GM19324 (cell line): ENCODE measurements at regions not wholly inside any gene's neighbourhood (a gene's known extent, or its start where the extent isn't known, plus 50 kb on each side); places are given as distances from the start of the nearest gene placed in this dataset.

Source experiments
- ATAC-seq: cut with Tn5 transposase; IDR thresholded peaks from one replicate; pipeline ENCODE4 v1.9.1; 2021; ENCODE audit warnings: mild to moderate bottlenecking, moderate library complexity; ENCODE audit not compliant: unreplicated experiment, low FRiP score

DNA sequence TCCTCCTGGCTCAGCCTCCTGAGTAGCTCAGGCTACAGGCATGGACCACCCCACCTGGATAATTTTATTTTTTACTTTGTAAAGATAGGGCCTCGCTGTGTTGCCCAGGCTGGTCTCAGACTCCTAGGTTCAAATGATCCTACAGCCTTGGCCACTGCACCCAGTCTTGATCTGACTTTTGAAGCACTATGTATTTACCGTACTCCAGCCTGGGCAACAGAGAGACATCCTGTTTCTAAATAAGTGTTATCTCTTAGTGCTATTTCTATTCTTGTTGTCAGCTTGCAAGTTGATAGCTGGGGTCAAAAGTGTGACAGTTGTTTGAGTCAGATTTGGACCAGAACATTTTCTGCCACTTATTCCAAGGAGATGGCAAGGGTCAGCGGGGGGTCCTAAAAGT is 486.4 kb downstream of the NPIPA7 start:
- no peak for ATAC-seq

DNA sequence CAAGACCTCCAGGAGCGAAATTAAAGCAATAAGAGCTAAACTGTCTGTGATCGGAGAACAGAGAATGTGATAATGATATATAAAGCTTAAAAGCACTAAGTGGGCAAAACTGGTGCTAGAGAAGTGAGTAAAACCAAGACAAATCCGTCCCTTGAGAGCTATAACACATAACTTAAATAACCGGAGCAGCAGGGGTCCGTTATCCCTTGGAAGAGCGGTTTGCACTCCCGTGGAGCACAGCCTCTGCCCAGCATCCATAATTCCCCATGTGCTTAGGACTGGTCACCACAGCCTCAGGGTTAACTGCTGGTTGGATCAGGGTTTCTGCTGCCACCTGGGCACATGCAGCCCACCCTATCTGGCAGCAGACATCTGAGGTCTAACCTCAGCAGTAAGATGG is 489.0 kb downstream of the NPIPA7 start:
- no peak for ATAC-seq

DNA sequence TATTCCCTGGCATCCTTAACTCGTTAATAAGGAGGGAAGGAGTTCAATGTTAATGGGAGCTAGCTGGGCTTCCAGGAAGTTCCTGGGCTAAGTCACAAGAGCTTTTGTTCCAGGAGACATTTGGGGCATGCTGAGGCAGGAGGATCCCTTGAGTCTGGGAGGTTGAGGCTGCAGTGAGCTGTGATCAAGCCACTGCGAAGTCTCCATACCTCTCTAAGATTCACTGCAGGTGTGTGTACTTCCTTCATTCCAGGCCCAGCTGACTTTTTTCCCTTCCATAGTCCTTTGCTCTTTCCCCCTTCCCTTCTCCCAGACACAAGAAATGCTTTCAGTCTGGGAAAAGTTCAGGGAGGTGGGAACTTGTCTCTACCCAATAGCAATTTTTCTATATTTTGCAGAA is 489.8 kb downstream of the NPIPA7 start:
- ATAC-seq = no peak

DNA sequence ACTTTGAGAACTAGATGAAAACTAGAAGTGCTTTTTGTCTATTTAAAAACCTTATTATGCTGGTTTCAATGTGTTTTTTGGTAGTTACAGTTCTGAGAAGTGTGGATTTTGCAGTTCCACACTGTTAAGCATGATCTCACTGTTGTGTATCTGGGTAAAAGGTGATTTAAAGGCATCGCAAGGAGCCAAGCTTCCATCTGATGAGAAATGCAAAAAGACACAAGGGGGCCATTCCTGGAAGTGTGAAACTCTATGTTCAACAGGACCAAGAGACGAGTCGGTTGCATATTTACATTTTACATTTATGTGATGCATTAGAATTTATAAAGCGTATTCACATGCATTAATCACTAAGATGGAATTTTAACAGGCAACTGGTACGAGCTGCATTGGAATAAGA is 490.8 kb downstream of the NPIPA7 start:
- no peak for ATAC-seq

DNA sequence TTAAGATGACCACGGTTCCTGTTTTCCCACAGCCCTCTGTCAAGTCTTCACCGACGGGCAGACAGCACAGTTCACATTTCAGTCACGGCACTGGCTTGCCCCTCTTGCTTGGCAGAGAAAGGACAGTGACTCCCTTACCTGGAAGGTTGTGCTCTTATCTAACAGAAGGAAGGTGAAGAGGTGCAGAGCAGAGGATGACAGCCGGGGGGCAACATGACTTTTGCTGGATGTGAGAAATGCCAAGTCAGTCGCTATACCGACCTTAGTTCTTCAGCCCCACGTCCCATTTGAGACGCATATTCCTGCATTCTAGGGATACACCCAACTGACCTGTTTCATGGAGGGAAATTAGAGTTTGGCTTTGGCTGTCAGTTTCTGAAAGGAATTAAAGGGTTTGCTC is 492.3 kb downstream of the NPIPA7 start:
- no peak for ATAC-seq

DNA sequence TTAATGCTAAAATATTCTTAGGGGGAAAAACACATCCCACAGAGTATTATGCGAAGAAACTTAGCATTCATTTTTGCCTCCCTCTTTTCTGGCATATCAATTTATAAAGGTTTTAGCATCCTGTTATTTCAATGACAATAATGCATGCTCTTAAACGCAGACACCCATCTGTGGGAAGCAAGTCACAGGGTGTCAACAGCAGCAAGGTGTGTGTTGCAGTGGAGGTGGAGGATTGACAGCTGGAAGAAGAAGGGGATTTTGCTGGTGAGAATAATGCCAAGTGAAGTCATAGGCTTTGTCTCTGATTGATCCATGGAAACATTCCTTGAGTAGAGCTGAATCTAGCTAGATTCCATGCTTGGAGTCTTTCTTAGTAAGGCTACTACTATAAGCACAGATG is 498.1 kb downstream of the NPIPA7 start:
- no peak for ATAC-seq

DNA sequence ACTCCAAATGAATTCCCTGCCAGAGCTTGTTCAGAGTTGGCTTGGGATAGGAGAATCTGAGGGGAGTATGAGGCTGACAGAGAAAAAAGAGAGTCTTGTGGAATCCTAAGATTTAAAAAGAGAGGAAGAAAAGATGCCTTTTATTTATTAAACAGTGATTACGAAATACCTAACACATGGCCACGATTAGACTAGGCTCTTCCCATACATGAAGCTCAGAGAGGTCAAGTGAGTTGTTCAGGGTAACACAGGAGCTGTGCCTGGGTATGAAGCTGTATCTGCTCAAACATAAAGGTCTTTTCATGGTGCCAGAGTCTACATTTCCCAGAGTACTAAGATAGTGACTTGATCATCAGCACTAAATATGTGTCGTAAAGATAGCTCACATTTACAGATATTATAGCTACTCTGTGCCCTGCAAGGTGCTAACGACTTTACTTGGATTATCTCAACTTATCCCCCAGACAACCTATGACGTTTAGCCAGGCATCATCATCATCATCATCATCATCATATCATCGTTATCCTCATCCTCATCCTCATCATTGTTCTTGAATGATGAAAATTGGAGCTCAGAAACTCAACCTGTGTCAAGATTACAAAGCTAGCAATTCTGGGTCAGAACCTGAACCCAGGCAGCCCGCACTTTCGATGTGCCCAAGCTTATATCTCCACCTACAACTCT is 500.8 kb downstream of the NPIPA7 start:
- no peak for ATAC-seq

DNA sequence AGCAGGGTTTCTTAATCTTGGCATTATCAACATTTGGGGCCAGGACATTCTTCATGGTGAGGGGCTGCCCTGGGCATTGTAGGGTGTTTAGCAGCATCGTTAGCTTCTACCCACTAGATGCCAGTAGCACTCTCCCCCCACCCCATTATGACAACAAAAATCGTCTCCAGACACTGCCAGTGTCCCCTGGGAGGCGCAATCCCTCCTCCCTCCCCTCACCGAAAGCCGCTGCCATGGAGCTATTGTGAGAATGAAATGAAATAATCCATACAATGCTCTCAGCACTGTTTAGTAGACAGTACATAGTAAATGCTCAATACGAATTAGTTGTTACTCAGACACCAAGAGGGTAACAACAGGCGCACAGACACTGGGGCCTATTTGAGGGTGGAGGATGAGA is 502.9 kb downstream of the NPIPA7 start:
- no peak for ATAC-seq

DNA sequence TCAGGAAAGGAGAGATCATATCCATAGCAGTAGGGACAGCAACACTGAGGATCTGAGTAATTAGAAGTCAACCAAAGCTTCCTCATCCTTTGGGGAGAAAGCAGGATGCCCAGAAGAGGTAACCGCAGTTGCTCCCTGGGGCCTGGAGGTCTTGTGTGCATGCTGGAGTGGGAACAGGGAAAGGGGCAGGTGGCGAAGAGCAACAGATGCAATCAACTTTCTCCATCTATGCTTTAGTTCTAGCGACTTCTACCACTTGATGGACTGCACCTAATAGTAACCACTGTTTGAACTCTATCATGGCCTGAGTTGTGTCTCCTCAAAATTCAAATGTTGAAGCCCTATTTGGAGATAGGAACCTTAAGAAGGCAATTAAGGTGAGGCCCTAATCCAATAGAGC is 503.8 kb downstream of the NPIPA7 start:
- no peak for ATAC-seq

DNA sequence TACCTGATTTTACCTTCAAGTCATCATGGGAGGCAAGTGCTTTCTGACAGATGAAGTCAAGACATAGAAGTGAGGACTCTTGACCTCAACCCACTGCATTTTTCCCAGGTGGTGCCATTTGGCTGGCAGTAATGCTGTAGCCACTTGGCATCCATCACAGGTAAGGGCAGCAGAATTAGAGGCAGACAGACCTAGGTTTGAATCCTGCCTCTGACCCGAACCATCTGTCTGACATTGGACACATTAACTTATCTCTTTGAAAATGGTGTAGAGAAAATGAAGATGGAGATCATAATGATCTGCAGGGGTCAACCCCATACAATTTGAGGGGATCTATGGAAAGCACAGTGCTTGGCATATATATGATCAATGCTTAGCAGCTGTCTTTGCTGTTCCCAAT is 505.5 kb downstream of the NPIPA7 start:
- ATAC-seq = no peak

DNA sequence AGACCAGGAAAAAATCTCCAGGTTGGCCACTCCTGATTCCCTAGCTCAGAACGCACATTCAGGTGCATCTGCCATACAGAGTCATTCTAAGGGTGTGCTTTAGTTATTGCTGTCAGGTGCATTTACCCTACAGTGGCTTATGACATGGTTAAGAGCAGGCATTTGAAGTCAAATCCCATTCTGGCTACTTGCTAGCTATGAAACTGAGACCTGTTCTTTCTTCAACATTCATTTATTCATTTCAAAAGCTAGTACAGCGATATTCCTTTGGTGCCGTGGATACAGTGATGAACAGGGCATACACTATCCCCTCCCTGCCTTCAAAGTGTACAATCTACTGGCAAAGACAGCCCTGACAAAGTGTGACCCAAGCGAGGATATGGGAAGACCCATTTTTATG is 508.3 kb downstream of the NPIPA7 start:
- no peak for ATAC-seq

DNA sequence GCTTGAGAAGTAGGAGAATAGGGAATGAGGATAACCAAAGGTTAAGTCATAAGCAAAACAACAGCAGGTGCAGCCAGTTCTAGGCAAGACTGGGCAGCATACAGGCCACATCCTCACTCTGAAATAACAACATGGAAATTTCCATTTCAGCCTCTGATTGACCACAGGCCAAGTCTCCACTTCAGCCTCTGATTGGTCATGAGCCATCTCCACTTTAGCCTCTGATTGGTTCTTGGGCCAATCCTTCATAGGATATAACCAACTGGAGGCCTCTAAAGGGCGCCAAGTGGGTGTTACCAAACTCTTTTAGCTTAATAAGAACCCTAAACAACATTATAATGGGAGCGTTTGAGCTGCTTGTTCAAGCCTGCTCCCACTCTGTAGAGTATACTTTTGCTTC is 512.0 kb downstream of the NPIPA7 start:
- ATAC-seq = no peak

DNA sequence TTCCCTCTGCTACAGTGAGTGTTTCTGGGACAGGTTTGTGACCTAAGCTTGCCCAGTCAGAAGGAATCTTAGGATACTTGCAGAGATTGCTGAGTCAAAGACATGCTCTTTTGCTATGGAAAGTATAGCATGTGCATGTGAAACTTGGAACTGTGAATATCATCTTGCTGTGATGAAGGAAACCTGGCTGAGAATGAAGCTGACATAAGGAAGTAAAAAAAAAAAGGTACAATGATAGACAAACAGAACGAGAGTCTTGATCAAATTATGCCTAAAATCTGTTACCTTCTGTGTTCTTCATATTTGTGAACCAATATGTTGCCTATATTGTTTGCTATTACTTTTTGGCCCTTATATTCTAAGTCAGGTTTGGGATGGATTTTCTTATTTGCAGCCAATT is 525.7 kb downstream of the NPIPA7 start:
- no peak for ATAC-seq

DNA sequence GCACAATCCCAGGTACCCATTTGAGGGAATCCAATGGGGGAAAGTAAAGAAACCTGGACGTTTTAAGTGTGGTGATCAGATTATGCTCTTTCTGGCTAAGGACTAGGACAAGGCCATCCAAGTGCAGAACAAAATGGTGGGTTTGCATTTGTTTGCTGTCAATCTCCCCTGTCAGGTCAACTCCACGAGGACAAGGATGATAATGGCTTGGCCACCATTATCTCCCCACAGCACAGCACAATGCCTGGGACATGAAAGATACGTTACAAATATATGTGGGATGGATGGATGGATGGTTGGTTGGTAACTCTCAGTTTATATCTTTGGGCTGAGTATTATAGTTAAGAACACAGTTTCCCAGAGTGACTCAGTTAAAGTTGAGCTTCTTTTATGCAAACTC is 526.9 kb downstream of the NPIPA7 start:
- ATAC-seq = no peak

DNA sequence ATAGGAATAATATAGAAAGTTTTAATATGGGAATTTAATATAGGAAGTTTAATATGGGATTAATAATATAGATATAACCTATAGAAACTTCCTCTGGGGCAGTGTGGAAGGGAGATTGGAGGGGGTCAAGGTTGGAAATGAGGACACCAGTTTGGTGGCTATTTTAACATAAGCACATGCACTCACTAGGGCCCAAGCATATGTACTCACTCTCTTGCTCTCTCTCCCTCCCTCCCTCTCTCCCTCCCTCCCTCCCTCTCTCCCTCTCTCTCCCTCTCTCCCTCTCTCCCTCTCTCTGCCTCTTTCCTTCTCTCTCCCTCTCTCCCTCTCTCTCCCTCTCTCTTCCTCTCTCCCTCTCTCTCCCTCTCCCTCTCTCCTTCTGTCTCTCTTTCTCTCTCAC is 528.1 kb downstream of the NPIPA7 start:
- ATAC-seq = no peak

DNA sequence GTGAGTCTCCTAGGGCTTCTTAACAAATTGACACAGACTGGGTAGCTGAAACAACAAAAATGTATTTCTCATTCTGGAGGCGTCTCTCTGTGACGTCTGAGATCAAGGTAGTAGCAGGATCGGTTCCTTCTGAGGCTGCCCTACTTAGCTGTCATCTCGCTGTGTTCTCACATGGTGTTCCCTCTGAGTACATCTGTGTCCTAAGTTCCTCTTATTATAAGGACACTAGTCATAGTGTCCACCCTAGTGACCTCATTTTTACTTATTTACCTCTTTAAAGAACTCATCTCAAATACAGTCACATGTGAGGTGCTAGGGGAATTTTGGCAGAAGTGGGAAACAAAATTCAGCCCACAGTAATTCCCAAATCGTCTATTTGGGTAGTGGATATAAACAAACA is 529.1 kb downstream of the NPIPA7 start:
- ATAC-seq = no peak

DNA sequence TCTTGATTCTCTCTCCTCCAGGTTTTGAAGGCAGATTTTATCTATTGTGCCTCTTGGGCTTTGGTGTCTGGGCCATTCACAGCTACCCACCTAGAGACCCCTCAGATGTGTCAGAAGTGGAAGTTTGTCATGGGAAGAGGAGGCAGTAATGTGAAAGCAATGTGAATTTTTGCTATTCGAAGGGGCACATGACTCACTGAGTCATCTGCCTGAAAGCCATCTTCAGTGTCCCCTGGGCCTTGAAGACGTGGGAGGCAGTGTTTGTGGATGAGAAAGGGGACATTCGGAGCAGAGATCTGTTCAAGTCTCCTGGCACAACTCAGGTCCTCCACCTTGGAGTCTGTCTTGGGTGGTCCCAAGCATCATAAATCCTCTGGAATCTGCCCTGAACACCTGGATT is 530.2 kb downstream of the NPIPA7 start:
- no peak for ATAC-seq

DNA sequence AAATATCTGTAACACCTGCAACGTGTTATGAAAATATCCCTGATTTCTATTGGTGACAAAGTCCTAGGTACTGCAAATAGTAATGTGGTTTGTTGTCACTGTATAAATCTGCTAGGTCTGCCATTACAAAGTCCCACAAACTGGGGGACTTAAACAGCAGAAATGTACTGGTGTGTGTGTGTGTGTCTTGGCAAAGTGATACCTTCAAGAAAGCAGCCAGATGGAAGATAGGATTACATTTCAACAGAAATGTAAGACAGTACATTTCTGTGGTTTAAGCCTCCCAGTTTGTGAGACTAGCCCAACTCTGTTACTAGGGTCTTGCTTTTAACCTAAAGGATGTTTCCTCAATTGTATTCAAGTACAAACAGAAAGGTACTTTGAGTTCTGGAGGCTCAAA is 531.7 kb downstream of the NPIPA7 start:
- no peak for ATAC-seq

DNA sequence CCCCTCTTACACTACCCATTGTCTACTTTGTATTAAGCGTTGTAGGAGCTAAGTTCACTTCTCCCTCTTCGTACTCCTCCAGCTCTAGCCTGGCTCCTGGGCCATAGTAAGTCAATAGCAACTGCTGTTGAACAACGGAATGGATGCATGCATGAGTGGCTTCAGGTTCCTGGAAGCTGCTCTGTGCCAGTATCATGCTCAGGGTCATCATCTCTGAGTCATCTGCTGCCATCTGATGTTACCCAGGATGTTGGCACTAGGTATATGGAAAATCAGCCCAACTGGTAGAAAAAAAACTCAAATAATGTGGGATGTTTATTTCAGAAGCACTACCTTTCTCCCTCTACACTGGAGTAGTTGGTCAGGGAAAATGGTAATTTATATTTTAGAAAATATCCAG is 536.8 kb downstream of the NPIPA7 start:
- ATAC-seq = no peak

DNA sequence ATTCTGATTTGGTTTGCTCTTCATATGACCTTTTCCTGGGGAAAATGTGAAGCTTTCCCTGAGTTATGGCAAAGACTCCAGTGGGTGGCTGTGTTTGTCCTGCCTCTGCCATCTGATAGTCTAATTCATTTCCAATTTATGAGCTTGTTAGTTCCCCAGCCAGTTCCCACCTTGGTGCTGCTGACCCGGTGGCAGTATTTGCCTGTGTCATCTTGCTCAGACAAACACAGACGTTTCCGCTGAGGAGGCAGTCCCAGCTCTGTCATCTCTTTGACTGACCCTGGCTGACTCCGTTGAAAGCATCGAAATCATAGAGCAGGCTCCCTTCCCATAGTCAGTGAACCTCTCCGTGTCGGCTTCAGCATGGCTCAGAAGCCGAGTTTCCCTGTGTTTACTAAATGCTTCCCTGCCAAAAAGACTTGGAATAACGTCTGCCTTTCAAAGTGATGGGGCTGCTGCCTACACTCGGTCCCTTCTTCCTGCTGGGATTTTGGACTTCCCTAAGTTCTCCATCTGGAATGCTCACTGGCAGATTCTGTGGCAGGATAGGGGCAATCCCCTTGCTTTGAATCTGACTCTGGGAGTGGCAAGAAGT is 538.3 kb downstream of the NPIPA7 start:
- ATAC-seq = no peak

DNA sequence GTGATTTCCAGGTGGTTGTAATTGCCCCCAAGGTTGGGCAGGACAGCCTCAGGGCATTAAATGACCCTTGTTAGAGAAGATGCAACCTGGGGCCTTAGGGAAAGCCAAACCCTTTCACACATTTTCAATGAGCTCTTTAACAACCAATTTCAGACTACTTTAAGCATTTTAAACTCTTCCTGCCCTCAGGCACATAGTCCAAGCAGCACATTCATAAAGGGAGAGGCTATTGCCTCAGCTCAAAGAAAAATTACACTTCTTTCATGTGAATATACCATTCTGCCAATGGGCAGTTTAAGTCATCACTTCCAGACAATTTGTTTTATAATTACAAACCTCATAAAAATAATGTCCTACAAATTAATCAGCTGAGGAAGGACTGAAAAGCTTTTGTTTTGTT is 544.5 kb downstream of the NPIPA7 start:
- ATAC-seq = no peak

DNA sequence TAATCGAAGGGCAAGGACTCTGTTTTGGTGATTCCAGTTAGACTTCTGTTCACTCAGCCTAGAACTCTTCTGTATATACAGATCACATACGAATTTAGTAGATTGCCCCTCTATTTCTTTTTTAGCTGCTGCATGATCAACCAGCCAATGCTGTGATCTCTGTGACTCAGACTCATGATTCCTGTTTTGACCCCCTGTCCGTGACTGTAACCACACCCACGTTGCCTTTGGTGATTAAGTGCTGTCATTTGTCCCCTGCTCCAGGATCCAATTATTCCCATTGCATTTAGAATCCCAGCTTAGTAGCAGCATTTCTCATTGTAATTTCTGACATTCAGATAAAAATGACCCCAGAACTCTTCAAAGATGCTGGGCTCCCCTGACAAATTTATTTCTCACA is 545.7 kb downstream of the NPIPA7 start:
- no peak for ATAC-seq

DNA sequence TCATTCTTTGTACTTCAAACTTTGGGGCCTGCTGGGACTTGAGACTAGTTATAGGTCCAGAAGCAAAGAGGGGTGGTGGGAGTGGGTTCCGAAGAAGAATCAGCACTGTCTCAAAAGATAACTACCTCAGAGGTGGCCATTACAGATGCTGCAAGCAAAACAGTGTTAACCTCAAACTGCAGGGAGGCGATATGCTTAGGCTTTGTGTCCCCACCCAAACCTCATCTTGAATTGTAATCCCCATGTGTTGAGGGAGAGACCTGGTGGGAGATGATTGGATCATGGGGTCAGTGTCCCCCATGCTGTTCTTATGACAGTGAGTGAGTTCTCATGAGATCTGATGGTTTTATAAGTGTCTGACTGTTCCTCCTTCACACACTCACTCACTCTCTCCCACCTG is 545.3 kb downstream of the XYLT1 start:
- ATAC-seq = no peak
